Prostate gland (tissue), 2 donors: ENCODE measurements at regions not wholly inside any gene's neighbourhood (a gene's known extent, or its start where the extent isn't known, plus 50 kb on each side); places are given as distances from the start of the nearest gene placed in this dataset.

Source experiments
- POLR2A ChIP-seq: fragments of 450-650 bp; IDR thresholded peaks from one replicate; pipeline ENCODE4 v1.6.1; 2016; ENCODE audit warnings: antibody characterized with exemption, mild to moderate bottlenecking
- POLR2AphosphoS5 ChIP-seq: sonication (generic); formaldehyde crosslinking; IDR thresholded peaks from one replicate; pipeline ENCODE4 v1.6.1; 2017; ENCODE audit warnings: antibody characterized with exemption
- TF ChIP-seq, protein P1 (sequence below), 4 experiments: fragments of 200-600 bp in 2 of 4; fragments of 450-650 bp in 2 of 4; sonication (generic) in 2 of 4; IDR thresholded peaks; 1 replicate in 3 of 4; 2 replicates in 1 of 4; pipeline ENCODE4 v1.5.1; 2016 to 2019; ENCODE audit warnings: antibody characterized with exemption in 4 of 4, mild to moderate bottlenecking in 2 of 4, moderate library complexity in 2 of 4

DNA sequence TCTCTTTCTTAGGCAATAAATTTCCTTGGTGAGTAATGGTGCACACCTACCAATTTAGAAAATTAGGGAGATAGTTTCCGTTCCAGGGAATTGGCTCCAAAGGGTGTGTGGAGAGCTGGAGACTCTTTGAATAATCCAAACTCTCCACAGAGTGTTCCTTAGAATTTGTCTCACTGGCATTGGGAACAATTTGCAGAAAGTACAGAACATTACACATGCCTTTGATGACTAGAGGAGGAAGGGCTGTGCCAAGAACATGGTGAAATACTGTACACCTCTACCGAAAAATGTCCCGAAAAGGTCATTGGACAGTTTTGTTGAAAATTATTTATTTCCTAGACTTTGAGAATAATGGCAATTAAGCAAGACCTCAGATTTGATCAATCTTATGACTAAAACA lies 214.2 kb upstream of the MPDZ start:
- TF ChIP-seq, protein P1, sequence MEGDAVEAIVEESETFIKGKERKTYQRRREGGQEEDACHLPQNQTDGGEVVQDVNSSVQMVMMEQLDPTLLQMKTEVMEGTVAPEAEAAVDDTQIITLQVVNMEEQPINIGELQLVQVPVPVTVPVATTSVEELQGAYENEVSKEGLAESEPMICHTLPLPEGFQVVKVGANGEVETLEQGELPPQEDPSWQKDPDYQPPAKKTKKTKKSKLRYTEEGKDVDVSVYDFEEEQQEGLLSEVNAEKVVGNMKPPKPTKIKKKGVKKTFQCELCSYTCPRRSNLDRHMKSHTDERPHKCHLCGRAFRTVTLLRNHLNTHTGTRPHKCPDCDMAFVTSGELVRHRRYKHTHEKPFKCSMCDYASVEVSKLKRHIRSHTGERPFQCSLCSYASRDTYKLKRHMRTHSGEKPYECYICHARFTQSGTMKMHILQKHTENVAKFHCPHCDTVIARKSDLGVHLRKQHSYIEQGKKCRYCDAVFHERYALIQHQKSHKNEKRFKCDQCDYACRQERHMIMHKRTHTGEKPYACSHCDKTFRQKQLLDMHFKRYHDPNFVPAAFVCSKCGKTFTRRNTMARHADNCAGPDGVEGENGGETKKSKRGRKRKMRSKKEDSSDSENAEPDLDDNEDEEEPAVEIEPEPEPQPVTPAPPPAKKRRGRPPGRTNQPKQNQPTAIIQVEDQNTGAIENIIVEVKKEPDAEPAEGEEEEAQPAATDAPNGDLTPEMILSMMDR (IDR thresholded peaks at IDR 0.05) = no peak
- TF ChIP-seq POLR2A (no peak), POLR2AphosphoS5 (peak; percentile 13)
